Neuronal stem cell (in vitro differentiated cells): ENCODE measurements at regions not wholly inside any gene's neighbourhood (a gene's known extent, or its start where the extent isn't known, plus 50 kb on each side); places are given as distances from the start of the nearest gene placed in this dataset.

ENCODE experiments used
- DNase-seq: peaks from one replicate; pipeline ENCODE4 v3.0.0-alpha.2; 2013; ENCODE audit warnings: low spot score
- H2AFZ ChIP-seq: one replicate; pipeline ENCODE4 v1.6.1; 2013; ENCODE audit warnings: mild to moderate bottlenecking, low read length, inconsistent platforms
- H2AK5ac ChIP-seq: 2 replicates; pipeline ENCODE4 v1.6.1; 2013; ENCODE audit warnings: low read depth, mild to moderate bottlenecking, inconsistent platforms, low read length, moderate library complexity, mixed read lengths
- H2BK120ac ChIP-seq: 2 replicates; pipeline ENCODE4 v1.6.1; 2013; ENCODE audit warnings: low read depth, mild to moderate bottlenecking, inconsistent platforms, low read length, moderate library complexity, mixed read lengths
- H2BK12ac ChIP-seq: one replicate; pipeline ENCODE4 v1.6.1; 2013; ENCODE audit warnings: low read length, inconsistent platforms
- H2BK15ac ChIP-seq: 2 replicates; pipeline ENCODE4 v1.6.1; 2013; ENCODE audit warnings: mild to moderate bottlenecking, low read length, inconsistent platforms, mixed read lengths
- H2BK5ac ChIP-seq: one replicate; pipeline ENCODE4 v1.6.1; 2013; ENCODE audit warnings: inconsistent platforms, mild to moderate bottlenecking, low read length, moderate library complexity
- H3K14ac ChIP-seq: one replicate; pipeline ENCODE4 v1.6.1; 2013; ENCODE audit warnings: low read length, inconsistent platforms
- H3K18ac ChIP-seq: 2 replicates; pipeline ENCODE4 v1.6.1; 2013; ENCODE audit warnings: low read length, inconsistent platforms
- H3K23ac ChIP-seq: 2 replicates; pipeline ENCODE4 v1.6.1; 2013; ENCODE audit warnings: low read depth, mild to moderate bottlenecking, mixed read lengths, low read length, inconsistent platforms; ENCODE audit not compliant: poor library complexity
- H3K27ac ChIP-seq: replicated peaks from 3 replicates; pipeline ENCODE4 v1.5.1; 2013; ENCODE audit warnings: low read length, inconsistent platforms
- H3K27me3 ChIP-seq, 3 experiments: 2 replicates each; pipeline ENCODE4 v1.6.1; 2013; ENCODE audit warnings: low read length in 3 of 3, mild to moderate bottlenecking in 2 of 3, inconsistent platforms in 1 of 3, low read depth in 1 of 3, mixed read lengths in 1 of 3, moderate library complexity in 1 of 3; ENCODE audit not compliant: control insufficient read depth in 3 of 3, insufficient read depth in 3 of 3
- H3K36me3 ChIP-seq, 2 donors: replicated peaks in 1 of 2; 2 replicates each; pipeline ENCODE4 v1.6.1; 2013; ENCODE audit warnings: low read length in 2 of 2; ENCODE audit not compliant: control insufficient read depth in 2 of 2, insufficient read depth in 2 of 2
- H3K4ac ChIP-seq: 2 replicates; pipeline ENCODE4 v1.6.1; 2013; ENCODE audit warnings: inconsistent platforms, mild to moderate bottlenecking, low read length, moderate library complexity
- H3K4me1 ChIP-seq, 2 donors: 1 replicate in 1 of 2; 2 replicates in 1 of 2; pipeline ENCODE4 v1.6.1; 2013; ENCODE audit warnings: low read length in 2 of 2, low read depth in 1 of 2; ENCODE audit not compliant: control insufficient read depth in 2 of 2, insufficient read depth in 1 of 2
- H3K4me2 ChIP-seq: one replicate; pipeline ENCODE4 v1.6.1; 2013; ENCODE audit warnings: mild to moderate bottlenecking, low read length, inconsistent platforms; ENCODE audit not compliant: insufficient read depth, poor library complexity, severe bottlenecking
- H3K4me3 ChIP-seq, 2 donors: 2 replicates each; pipeline ENCODE4 v1.5.1; 2013; ENCODE audit warnings: low read length in 2 of 2, mild to moderate bottlenecking in 2 of 2, inconsistent platforms in 1 of 2, moderate library complexity in 1 of 2
- H3K79me1 ChIP-seq: one replicate; pipeline ENCODE4 v1.6.1; 2013; ENCODE audit warnings: low read depth, mild to moderate bottlenecking, inconsistent platforms, low read length, moderate library complexity
- H3K9ac ChIP-seq: one replicate; pipeline ENCODE4 v1.6.1; 2013; ENCODE audit warnings: mild to moderate bottlenecking, low read depth, low read length, inconsistent platforms; ENCODE audit not compliant: poor library complexity
- H3K9me3 ChIP-seq, 2 donors: replicated peaks in 1 of 2; 2 replicates each; pipeline versions ENCODE3 to v1.6.1; 2013; ENCODE audit warnings: low read length in 2 of 2, mild to moderate bottlenecking in 2 of 2, inconsistent platforms in 1 of 2, low read depth in 1 of 2, mixed read lengths in 1 of 2, moderate library complexity in 1 of 2; ENCODE audit not compliant: control insufficient read depth in 2 of 2, insufficient read depth in 1 of 2
- H4K8ac ChIP-seq: one replicate; pipeline ENCODE4 v1.6.1; 2013; ENCODE audit warnings: low read depth, mild to moderate bottlenecking, inconsistent platforms, low read length, moderate library complexity
- H4K91ac ChIP-seq: one replicate; pipeline ENCODE4 v1.6.1; 2013; ENCODE audit warnings: low read length, low read depth, mild to moderate bottlenecking, inconsistent platforms; ENCODE audit not compliant: poor library complexity
- WGBS, 2 donors: extraction: QIAGEN DNeasy Blood & Tissue Kit; methylation state at CpG; one replicate each; pipeline ENCODE4 v1.1.7; 2013; ENCODE audit warnings: missing lambda C conversion rate in 2 of 2, mixed read lengths in 1 of 2; ENCODE audit not compliant: insufficient read length in 2 of 2, insufficient replicate concordance in 1 of 2; ENCODE audit errors: extremely low coverage in 2 of 2; 5-methylcytosine and 5-hydroxymethylcytosine counted together

DNA sequence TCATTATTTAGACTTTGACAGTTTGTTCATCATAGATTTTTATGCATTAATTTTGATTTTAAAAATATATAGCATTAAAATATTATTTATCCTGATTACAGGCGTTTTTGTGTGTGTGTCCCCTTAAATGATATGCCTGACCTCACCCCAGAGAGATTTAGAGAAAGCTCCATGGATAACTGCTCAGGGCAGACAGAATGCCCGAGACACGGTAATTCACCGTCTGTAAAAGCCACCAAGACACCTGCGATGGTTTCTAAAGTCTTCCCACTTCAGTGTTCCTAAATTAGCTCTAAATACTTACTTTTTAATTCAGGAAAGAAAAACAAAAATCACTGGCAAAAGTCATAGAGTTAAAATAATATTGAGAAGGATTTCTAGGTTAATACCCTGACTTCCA is 350.6 kb upstream of the RUNX1 start:
- H3K36me3 ChIP-seq: no peaks in the 10 kb centered on the region
- H2BK5ac ChIP-seq: no peak overlapping the region
- H2BK12ac ChIP-seq: no peak overlapping the region
- H4K91ac ChIP-seq: no peak overlapping the region
- H3K9ac ChIP-seq: no peak overlapping the region
- no peak overlapping the region for H3K23ac ChIP-seq
- no peaks in the 10 kb centered on the region for H3K9me3 ChIP-seq
- no peaks in the 10 kb centered on the region for H3K27me3 ChIP-seq
- no peak for DNase-seq
- no peak overlapping the region for H2BK15ac ChIP-seq
- no CpG with 5 or more reads among the region's 5 CpGs for WGBS, 2 donors
- no peak overlapping the region for H2AFZ ChIP-seq
- no peak overlapping the region for H3K4me2 ChIP-seq
- no peak overlapping the region for H3K4me3 ChIP-seq
- no peak overlapping the region for H2BK120ac ChIP-seq
- H3K79me1 ChIP-seq: no peaks in the 10 kb centered on the region
- no peak overlapping the region for H4K8ac ChIP-seq
- no peak overlapping the region for H3K18ac ChIP-seq
- H3K14ac ChIP-seq: no peak overlapping the region
- H3K4ac ChIP-seq: no peak overlapping the region
- H3K4me1 ChIP-seq: peaks cover 0 to 2% of the 10 kb centered on the region in 2 donors
- no peak overlapping the region for H2AK5ac ChIP-seq
- no peak overlapping the region for H3K27ac ChIP-seq

DNA sequence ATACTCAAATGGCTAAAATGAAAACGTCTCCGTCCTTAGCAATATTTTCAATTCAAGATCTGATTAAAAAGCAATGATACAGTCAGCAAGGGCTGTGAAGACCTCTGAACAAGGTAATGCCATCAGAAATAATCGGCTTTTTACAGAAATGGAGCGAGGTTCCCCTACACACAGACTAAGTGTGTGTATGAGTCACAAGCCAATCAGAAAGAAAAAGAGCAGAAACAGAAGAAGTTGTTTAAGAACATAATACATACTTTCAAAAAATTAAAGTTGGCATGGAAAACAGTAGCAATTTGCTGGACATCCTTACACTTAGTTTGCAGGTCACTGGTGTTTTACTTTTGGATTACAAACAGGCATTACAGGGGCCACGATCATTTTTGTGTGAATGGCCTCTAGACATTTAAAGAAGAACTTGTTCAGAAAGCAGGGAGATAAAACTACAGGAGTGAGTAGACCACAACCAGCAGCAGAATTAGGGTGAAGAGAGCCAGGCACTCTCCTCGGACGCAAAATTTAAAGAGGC is 350.0 kb upstream of the RUNX1 start:
- H3K4me1 ChIP-seq: no peaks in the 10 kb centered on the region
- DNase-seq: no peak
- H3K27ac ChIP-seq: no peak overlapping the region

DNA sequence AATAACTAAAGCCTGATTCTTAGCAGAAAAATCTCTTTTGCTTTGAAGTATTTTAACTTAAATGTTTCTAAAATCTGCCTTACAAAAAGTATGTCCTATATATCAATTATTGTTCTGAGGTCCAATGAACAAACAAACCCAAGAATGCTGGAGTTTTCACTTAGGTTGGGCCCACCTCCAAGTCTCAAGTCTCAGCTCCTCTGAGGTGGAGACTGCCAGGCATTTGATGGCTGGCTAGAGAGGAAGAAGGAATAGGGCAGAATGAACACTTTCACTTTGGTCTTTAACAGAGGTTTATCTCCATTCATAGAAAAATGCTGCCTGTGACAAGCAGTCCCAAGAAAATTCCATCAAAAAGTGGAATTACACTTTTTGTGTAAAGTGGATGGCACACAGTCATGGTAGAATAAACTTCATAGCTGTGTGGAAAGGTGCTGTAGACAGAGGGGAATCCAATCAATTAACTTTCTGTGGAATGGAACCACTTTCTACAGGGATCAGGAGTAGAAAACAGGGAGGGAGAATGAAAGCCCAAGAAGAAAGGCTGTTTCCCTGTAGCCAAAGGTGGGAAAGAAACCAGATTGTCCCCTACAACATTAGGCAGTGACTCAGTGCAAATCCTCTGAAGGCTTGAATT is 349.4 kb upstream of the RUNX1 start:
- H3K36me3 ChIP-seq: no peaks in the 10 kb centered on the region
- no peak overlapping the region for H3K4me3 ChIP-seq
- no peak overlapping the region for H4K91ac ChIP-seq
- no peak overlapping the region for H2BK12ac ChIP-seq
- no peak overlapping the region for H3K4me2 ChIP-seq
- no peak overlapping the region for H3K9ac ChIP-seq
- no peaks in the 10 kb centered on the region for H3K9me3 ChIP-seq
- no peak overlapping the region for H3K23ac ChIP-seq
- H3K18ac ChIP-seq: no peak overlapping the region
- H2BK120ac ChIP-seq: no peak overlapping the region
- no peak for DNase-seq
- no peak overlapping the region for H2AFZ ChIP-seq
- H2AK5ac ChIP-seq: no peak overlapping the region
- no peak overlapping the region for H2BK5ac ChIP-seq
- H3K4ac ChIP-seq: no peak overlapping the region
- no peak overlapping the region for H4K8ac ChIP-seq
- no peaks in the 10 kb centered on the region for H3K4me1 ChIP-seq
- H3K27me3 ChIP-seq: no peaks in the 10 kb centered on the region
- H3K79me1 ChIP-seq: no peaks in the 10 kb centered on the region
- H3K14ac ChIP-seq: no peak overlapping the region
- H2BK15ac ChIP-seq: no peak overlapping the region
- H3K27ac ChIP-seq: no peak overlapping the region

More for the DNA sequence above, 350.0 kb upstream of the RUNX1 start:
- Histone ChIP-seq H3K18ac (no peak overlapping the region), H3K4ac (no peak overlapping the region), H2BK120ac (no peak overlapping the region), H2AK5ac (no peak overlapping the region), H3K79me1 (no peaks in the 10 kb centered on the region), H3K14ac (no peak overlapping the region), H2BK15ac (no peak overlapping the region), H4K91ac (no peak overlapping the region), H3K23ac (no peak overlapping the region), H3K27me3 (no peaks in the 10 kb centered on the region), H3K4me3 (no peak overlapping the region), H2AFZ (no peak overlapping the region), H2BK12ac (no peak overlapping the region), H3K9ac (no peak overlapping the region), H2BK5ac (no peak overlapping the region), H4K8ac (no peak overlapping the region), H3K36me3 (no peaks in the 10 kb centered on the region), H3K4me2 (no peak overlapping the region), H3K9me3 (no peaks in the 10 kb centered on the region)
- no CpG with 5 or more reads among the region's 7 CpGs for WGBS, 2 donors

DNA sequence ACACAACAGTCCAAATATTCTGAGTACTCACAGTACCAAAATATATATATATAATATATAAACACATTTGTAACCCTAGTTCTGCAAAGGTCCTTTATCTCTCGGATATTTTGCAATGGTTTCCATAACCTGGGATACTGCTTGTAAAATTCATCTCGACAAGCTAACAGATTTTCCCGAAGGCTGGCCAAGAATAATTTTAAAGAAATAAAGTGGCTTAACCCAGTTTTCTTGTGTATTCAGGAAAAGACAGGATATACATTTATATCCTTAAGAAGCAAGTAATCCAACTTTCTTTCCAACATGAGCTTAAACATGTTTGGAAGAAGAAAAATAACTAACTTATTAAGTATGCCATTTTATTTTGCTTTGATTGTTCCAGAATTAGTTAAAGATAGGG is 348.7 kb upstream of the RUNX1 start:
- Histone ChIP-seq H4K8ac (no peak overlapping the region), H3K36me3 (no peaks in the 10 kb centered on the region), H3K18ac (no peak overlapping the region), H3K14ac (no peak overlapping the region), H4K91ac (no peak overlapping the region), H3K23ac (no peak overlapping the region), H2AK5ac (no peak overlapping the region), H2BK12ac (no peak overlapping the region), H2AFZ (no peak overlapping the region), H2BK15ac (no peak overlapping the region), H3K9ac (no peak overlapping the region), H2BK120ac (no peak overlapping the region), H2BK5ac (no peak overlapping the region), H3K4me3 (no peak overlapping the region), H3K4me1 (no peaks in the 10 kb centered on the region), H3K27me3 (no peaks in the 10 kb centered on the region), H3K4ac (no peak overlapping the region), H3K79me1 (no peaks in the 10 kb centered on the region), H3K9me3 (no peaks in the 10 kb centered on the region), H3K27ac (no peak overlapping the region), H3K4me2 (no peak overlapping the region)
- WGBS, 2 donors: no CpG with 5 or more reads among the region's 3 CpGs
- DNase-seq: no peak
